ENCODE measurements at regions not wholly inside any gene's neighbourhood (a gene's known extent, or its start where the extent isn't known, plus 50 kb on each side); places are given as distances from the start of the nearest gene placed in this dataset.
A peak's percentile ranks its signal among the peaks of the same experiment; 100 is the strongest.

GRCh38 chr1:168386949-168387586 is 106.4 kb downstream of the TBX19 start:
- DNase-seq (ENCODE audit: low read depth) = peak; percentile 52

- no peak for DNase-seq (ENCODE audit: low read depth)
Measured at GRCh38 chr1:168386492-168386891, 105.8 kb downstream of the TBX19 start.

GRCh38 chr1:168381850-168382249 is 101.2 kb downstream of the TBX19 start:
- no peak for DNase-seq (ENCODE audit: low read depth)

- no peak for DNase-seq (ENCODE audit: low read depth)
Measured at GRCh38 chr1:168380945-168381344, 100.3 kb downstream of the TBX19 start.

GRCh38 chr1:168379104-168379860 is 98.6 kb downstream of the TBX19 start:
- no peak for DNase-seq (ENCODE audit: low read depth)

- no peak for DNase-seq (ENCODE audit: low read depth)
Measured at GRCh38 chr1:168375566-168376300, 95.1 kb downstream of the TBX19 start.

GRCh38 chr1:168374566-168374965 is 93.9 kb downstream of the TBX19 start:
- no peak for DNase-seq (ENCODE audit: low read depth)

- DNase-seq (ENCODE audit: low read depth) = no peak
Measured at GRCh38 chr1:168373869-168374268, 93.2 kb downstream of the TBX19 start.

- DNase-seq (ENCODE audit: low read depth) = no peak
Measured at GRCh38 chr1:168372861-168373371, 92.2 kb downstream of the TBX19 start.

- no peak for DNase-seq (ENCODE audit: low read depth)
Measured at GRCh38 chr1:168372307-168372706, 91.6 kb downstream of the TBX19 start.

GRCh38 chr1:168371477-168371876 is 90.8 kb downstream of the TBX19 start:
- DNase-seq (ENCODE audit: low read depth) = no peak

GRCh38 chr1:168370586-168370985 is 89.9 kb downstream of the TBX19 start:
- no peak for DNase-seq (ENCODE audit: low read depth)

- no peak for DNase-seq (ENCODE audit: low read depth)
Measured at GRCh38 chr1:168369655-168370054, 89.0 kb downstream of the TBX19 start.

- no peak for DNase-seq (ENCODE audit: low read depth)
Measured at GRCh38 chr1:168368131-168368530, 87.5 kb downstream of the TBX19 start.

- no peak for DNase-seq (ENCODE audit: low read depth)
Measured at GRCh38 chr1:168365719-168366479, 85.2 kb downstream of the TBX19 start.

All from stimulated activated CD8-positive, alpha-beta memory T cell treated with anti-CD3 and anti-CD28 coated beads, Interleukin-4, amount 100 ng/mL, for 24 hours (primary cell).